ENCODE measurements at regions not wholly inside any gene's neighbourhood (a gene's known extent, or its start where the extent isn't known, plus 50 kb on each side); places are given as distances from the start of the nearest gene placed in this dataset.

DNA sequence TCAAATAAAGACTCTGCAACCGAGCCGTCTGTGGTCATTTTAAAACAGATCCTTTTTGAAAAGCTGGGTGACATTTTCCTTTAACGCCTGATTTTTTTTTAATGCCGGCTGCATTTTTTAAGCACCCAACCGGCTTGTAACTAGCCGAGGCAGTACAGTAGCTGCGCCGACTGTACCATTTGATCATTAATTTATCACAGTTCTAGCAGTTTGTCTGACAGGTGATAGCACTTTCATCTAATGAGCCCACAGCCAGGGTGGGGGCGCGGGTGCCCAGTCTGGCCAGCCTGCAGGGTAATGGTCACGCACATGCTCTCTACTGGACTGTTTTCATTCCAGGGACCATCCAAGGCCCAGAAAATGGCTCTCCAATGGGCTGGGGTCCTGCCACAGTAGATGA is 68.8 kb downstream of the IRX5 start:
- DNase-seq (ENCODE audit: low read depth) (no peak), FAIRE-seq (no peak)
- H4K20me1 ChIP-seq (ENCODE audit: insufficient read depth, low read length): no peaks in the 10 kb centered on the region
- H3K4me3 ChIP-seq (ENCODE audit: insufficient read depth, low read depth, low read length): no peak overlapping the region
- TF ChIP-seq, protein P1, sequence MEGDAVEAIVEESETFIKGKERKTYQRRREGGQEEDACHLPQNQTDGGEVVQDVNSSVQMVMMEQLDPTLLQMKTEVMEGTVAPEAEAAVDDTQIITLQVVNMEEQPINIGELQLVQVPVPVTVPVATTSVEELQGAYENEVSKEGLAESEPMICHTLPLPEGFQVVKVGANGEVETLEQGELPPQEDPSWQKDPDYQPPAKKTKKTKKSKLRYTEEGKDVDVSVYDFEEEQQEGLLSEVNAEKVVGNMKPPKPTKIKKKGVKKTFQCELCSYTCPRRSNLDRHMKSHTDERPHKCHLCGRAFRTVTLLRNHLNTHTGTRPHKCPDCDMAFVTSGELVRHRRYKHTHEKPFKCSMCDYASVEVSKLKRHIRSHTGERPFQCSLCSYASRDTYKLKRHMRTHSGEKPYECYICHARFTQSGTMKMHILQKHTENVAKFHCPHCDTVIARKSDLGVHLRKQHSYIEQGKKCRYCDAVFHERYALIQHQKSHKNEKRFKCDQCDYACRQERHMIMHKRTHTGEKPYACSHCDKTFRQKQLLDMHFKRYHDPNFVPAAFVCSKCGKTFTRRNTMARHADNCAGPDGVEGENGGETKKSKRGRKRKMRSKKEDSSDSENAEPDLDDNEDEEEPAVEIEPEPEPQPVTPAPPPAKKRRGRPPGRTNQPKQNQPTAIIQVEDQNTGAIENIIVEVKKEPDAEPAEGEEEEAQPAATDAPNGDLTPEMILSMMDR (IDR thresholded peaks at IDR 0.05; ENCODE audit: insufficient read depth, low read depth, low read length): no peak
- no peak for TF ChIP-seq EZH2 (IDR thresholded peaks at IDR 0.05; ENCODE audit: insufficient read depth, low read length)
- peaks cover 17% of the 10 kb centered on the region for H3K4me1 ChIP-seq (ENCODE audit: insufficient read depth, low read length)
- no peaks in the 10 kb centered on the region for H3K9me3 ChIP-seq (ENCODE audit: insufficient read depth, low read depth, low read length)
- H3K36me3 Mint-ChIP-seq (ENCODE audit: low read depth, unreplicated experiment): no peaks in the 10 kb centered on the region
- peaks cover 2% of the 10 kb centered on the region for H3K27me3 ChIP-seq (ENCODE audit: insufficient read depth, low read length)
- no peak overlapping the region for H2AFZ ChIP-seq (ENCODE audit: low read depth, low read length)
- H3K4me1 Mint-ChIP-seq (ENCODE audit: low read depth, unreplicated experiment): peaks cover 6% of the 10 kb centered on the region
- H3K4me3 Mint-ChIP-seq (ENCODE audit: unreplicated experiment): no peak overlapping the region
- H3K4me2 ChIP-seq (ENCODE audit: low read length): no peak overlapping the region
- H3K27ac Mint-ChIP-seq (ENCODE audit: unreplicated experiment): no peak overlapping the region
- no peaks in the 10 kb centered on the region for H3K79me2 ChIP-seq (ENCODE audit: insufficient read depth, low read length)
- H3K27me3 Mint-ChIP-seq (ENCODE audit: low read depth, unreplicated experiment): peaks cover 29% of the 10 kb centered on the region
- no peak overlapping the region for H3K27ac ChIP-seq (ENCODE audit: low read depth, low read length)
- no peaks in the 10 kb centered on the region for H3K36me3 ChIP-seq (ENCODE audit: insufficient read depth, low read length)
- H3K9ac ChIP-seq (ENCODE audit: low read length): no peak overlapping the region
- peaks cover 2% of the 10 kb centered on the region for H3K9me3 Mint-ChIP-seq (ENCODE audit: unreplicated experiment)

DNA sequence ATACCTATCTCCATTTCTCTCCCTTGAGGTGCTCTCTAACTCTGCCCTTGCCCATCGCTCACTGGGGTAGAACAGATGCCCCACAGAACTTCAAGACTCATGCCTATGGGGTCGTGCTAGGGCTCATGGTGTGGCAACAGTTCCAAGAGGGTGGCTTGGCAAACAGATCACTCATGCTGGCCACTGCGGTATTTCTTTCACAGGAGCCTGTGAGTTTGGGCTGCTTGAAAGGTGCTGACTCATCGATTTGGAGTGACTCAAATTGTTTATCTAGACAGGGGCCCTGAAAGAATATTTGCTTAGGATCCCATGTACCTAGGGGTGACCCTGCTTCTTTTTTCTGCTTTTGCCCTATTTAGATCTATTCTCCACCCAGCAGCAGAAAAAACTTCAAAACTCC is 69.9 kb downstream of the IRX5 start:
- Mint-ChIP-seq H3K4me3 (ENCODE audit: unreplicated experiment) (no peak overlapping the region), H3K36me3 (ENCODE audit: low read depth, unreplicated experiment) (no peaks in the 10 kb centered on the region), H3K27ac (ENCODE audit: unreplicated experiment) (no peak overlapping the region), H3K27me3 (ENCODE audit: low read depth, unreplicated experiment) (peaks cover 33% of the 10 kb centered on the region), H3K4me1 (ENCODE audit: low read depth, unreplicated experiment) (peaks cover 6% of the 10 kb centered on the region), H3K9me3 (ENCODE audit: unreplicated experiment) (peaks cover 2% of the 10 kb centered on the region)
- peaks cover 2% of the 10 kb centered on the region for H3K27me3 ChIP-seq (ENCODE audit: insufficient read depth, low read length)
- DNase-seq (ENCODE audit: low read depth) (peak; percentile 37), FAIRE-seq (no peak)
- H3K4me3 ChIP-seq (ENCODE audit: insufficient read depth, low read depth, low read length): no peak overlapping the region
- no peaks in the 10 kb centered on the region for H3K79me2 ChIP-seq (ENCODE audit: insufficient read depth, low read length)
- no peak for TF ChIP-seq EZH2 (IDR thresholded peaks at IDR 0.05; ENCODE audit: insufficient read depth, low read length)
- TF ChIP-seq, protein P1 (IDR thresholded peaks at IDR 0.05; ENCODE audit: insufficient read depth, low read depth, low read length): no peak
- H3K27ac ChIP-seq (ENCODE audit: low read depth, low read length): no peak overlapping the region
- no peaks in the 10 kb centered on the region for H3K36me3 ChIP-seq (ENCODE audit: insufficient read depth, low read length)
- no peaks in the 10 kb centered on the region for H3K9me3 ChIP-seq (ENCODE audit: insufficient read depth, low read depth, low read length)
- H3K9ac ChIP-seq (ENCODE audit: low read length): no peak overlapping the region
- peak overlapping the region; percentile 5 for H3K4me2 ChIP-seq (ENCODE audit: low read length)
- no peaks in the 10 kb centered on the region for H4K20me1 ChIP-seq (ENCODE audit: insufficient read depth, low read length)
- H2AFZ ChIP-seq (ENCODE audit: low read depth, low read length): no peak overlapping the region
- peaks cover 17% of the 10 kb centered on the region for H3K4me1 ChIP-seq (ENCODE audit: insufficient read depth, low read length)

DNA sequence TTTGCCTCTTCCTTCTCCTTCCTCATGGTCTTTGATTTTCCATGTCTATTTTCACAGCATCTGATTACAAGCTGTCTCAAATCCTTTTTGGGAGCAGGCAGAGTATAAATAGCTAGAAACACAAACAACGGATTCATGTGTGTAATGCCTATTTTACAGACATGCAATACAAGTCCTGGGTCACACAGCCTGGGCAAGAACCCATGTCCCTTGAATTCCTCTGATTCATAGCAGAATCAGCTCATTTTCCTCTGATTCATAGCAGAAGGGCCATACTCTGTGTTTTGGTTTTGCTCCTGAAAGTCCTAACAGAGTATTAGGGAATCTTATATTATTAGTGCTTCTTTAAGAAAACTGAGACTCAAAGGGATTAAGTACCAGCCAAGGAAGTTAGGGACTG is 71.3 kb downstream of the IRX5 start:
- Histone ChIP-seq H4K20me1 (ENCODE audit: insufficient read depth, low read length) (no peaks in the 10 kb centered on the region), H3K79me2 (ENCODE audit: insufficient read depth, low read length) (no peaks in the 10 kb centered on the region), H2AFZ (ENCODE audit: low read depth, low read length) (no peak overlapping the region), H3K4me3 (ENCODE audit: insufficient read depth, low read depth, low read length) (no peak overlapping the region), H3K4me2 (ENCODE audit: low read length) (peak overlapping the region; percentile 39), H3K27me3 (ENCODE audit: insufficient read depth, low read length) (peaks cover under 1% of the 10 kb centered on the region), H3K9ac (ENCODE audit: low read length) (no peak overlapping the region), H3K9me3 (ENCODE audit: insufficient read depth, low read depth, low read length) (no peaks in the 10 kb centered on the region), H3K27ac (ENCODE audit: low read depth, low read length) (no peak overlapping the region), H3K4me1 (ENCODE audit: insufficient read depth, low read length) (peaks cover 17% of the 10 kb centered on the region), H3K36me3 (ENCODE audit: insufficient read depth, low read length) (no peaks in the 10 kb centered on the region)
- TF ChIP-seq EZH2 (IDR thresholded peaks at IDR 0.05; ENCODE audit: insufficient read depth, low read length): no peak
- TF ChIP-seq, protein P1 (IDR thresholded peaks at IDR 0.05; ENCODE audit: insufficient read depth, low read depth, low read length): no peak
- Mint-ChIP-seq H3K27me3 (ENCODE audit: low read depth, unreplicated experiment) (peaks cover 27% of the 10 kb centered on the region), H3K4me1 (ENCODE audit: low read depth, unreplicated experiment) (peaks cover 6% of the 10 kb centered on the region), H3K9me3 (ENCODE audit: unreplicated experiment) (peaks cover 2% of the 10 kb centered on the region), H3K36me3 (ENCODE audit: low read depth, unreplicated experiment) (no peaks in the 10 kb centered on the region), H3K4me3 (ENCODE audit: unreplicated experiment) (no peak overlapping the region), H3K27ac (ENCODE audit: unreplicated experiment) (no peak overlapping the region)
- FAIRE-seq: peak; percentile 13
- DNase-seq (ENCODE audit: low read depth): peak; percentile 6
